Prostate gland (tissue), 2 donors: ENCODE measurements at regions not wholly inside any gene's neighbourhood (a gene's known extent, or its start where the extent isn't known, plus 50 kb on each side); places are given as distances from the start of the nearest gene placed in this dataset.

Experiments used
- CTCF ChIP-seq, 4 experiments: fragments of 200-600 bp in 2 of 4; fragments of 450-650 bp in 2 of 4; sonication (generic) in 2 of 4; IDR thresholded peaks; 1 replicate in 3 of 4; 2 replicates in 1 of 4; pipeline ENCODE4 v1.5.1; 2016 to 2019; ENCODE audit warnings: antibody characterized with exemption in 4 of 4, mild to moderate bottlenecking in 2 of 4, moderate library complexity in 2 of 4
- POLR2A ChIP-seq: fragments of 450-650 bp; IDR thresholded peaks from one replicate; pipeline ENCODE4 v1.6.1; 2016; ENCODE audit warnings: antibody characterized with exemption, mild to moderate bottlenecking

DNA sequence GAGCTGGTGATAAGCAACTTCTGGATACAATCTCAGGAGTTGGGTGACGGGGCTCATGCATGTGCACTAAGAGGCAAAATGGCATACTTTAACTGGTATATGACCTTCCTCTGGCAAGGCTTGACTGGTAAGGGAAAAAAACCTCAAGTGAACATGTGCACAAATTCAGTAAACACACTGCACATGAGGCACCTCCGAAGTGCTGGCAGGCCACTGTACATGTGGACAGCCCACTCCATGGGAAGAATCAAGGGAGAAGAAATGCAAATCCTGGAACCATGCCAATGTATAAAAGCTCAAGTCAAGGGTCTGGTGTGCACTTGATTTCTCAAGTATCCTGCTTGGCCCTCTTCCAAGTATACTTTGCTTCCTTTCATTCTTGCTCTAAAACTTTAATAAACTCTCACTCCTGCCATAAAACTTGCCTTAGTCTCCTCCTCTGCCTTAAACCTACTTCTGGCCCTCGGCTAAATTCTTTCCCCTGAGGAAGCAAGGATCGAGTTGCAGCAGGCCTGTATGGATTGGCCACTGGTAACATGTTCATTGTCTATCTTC is 167.2 kb downstream of the RAMP3 start:
- no peak for TF ChIP-seq CTCF (IDR thresholded peaks at IDR 0.05)
- no peak for TF ChIP-seq POLR2A
